ENCODE measurements at regions not wholly inside any gene's neighbourhood (a gene's known extent, or its start where the extent isn't known, plus 50 kb on each side); places are given as distances from the start of the nearest gene placed in this dataset.

GRCh38 chr15:87804451-87804850, 452.1 kb downstream of the NTRK3 start:
- TF ChIP-seq ZNF296 (CRISPR knock-in tag; conservative IDR thresholded peaks at IDR 0.05) (no peak), HNF4G (IDR thresholded peaks at IDR 0.05; ENCODE audit: borderline replicate concordance, low read depth, low read length) (no peak), HNF4G (CRISPR knock-in tag; IDR thresholded peaks at IDR 0.05; ENCODE audit: borderline replicate concordance, low read depth) (no peak), JUN (CRISPR knock-in tag; IDR thresholded peaks at IDR 0.05) (no peak), POLR2A (IDR thresholded peaks at IDR 0.05; ENCODE audit: insufficient read depth in 1 of 2, low read depth in 2 of 2, low read length in 2 of 2) (no peak), ZBTB7A (CRISPR knock-in tag; IDR thresholded peaks at IDR 0.05) (no peak), POLR2AphosphoS5 (IDR thresholded peaks at IDR 0.05; ENCODE audit: low read depth, low read length) (no peak), SNRNP70 (IDR thresholded peaks at IDR 0.05; ENCODE audit: low read depth, low read length) (no peak), MAX (IDR thresholded peaks at IDR 0.05) (no peak)
- TF ChIP-seq, protein P1, sequence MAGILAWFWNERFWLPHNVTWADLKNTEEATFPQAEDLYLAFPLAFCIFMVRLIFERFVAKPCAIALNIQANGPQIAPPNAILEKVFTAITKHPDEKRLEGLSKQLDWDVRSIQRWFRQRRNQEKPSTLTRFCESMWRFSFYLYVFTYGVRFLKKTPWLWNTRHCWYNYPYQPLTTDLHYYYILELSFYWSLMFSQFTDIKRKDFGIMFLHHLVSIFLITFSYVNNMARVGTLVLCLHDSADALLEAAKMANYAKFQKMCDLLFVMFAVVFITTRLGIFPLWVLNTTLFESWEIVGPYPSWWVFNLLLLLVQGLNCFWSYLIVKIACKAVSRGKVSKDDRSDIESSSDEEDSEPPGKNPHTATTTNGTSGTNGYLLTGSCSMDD (CRISPR knock-in tag; IDR thresholded peaks at IDR 0.05): no peak

Data from HepG2 (cell line).